ENCODE measurements at regions not wholly inside any gene's neighbourhood (a gene's known extent, or its start where the extent isn't known, plus 50 kb on each side); places are given as distances from the start of the nearest gene placed in this dataset.

DNA sequence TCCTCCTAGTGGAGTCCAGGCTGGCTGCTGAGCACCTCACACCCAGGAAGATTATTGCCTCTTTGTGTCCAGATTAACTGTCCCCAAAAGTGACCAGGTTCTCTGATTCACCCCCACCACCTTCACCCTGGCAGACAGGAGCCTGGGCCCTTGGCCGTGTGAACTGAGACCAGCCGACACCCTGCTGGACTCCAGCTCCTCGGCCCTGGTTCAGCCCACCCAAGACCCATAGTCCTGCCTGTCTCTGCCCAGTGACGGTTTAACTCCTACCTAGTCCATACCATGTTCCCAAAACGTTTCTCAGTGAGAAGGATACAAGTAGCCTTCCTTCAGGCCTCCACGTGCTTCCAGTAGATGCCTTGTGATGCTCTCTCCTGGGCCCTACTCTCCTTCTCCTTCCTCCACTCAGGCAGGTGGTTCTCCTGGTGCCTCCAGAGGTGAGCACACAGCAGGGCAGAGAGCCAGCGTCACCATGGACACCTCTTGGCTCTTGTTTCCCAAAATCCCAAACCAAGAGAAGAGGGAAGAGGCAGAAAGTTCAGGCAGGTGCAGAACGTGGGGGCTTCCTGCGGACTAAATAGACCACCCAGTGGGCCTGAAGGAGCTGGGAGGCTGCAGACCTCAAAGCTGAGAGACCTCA lies 134.4 kb upstream of the CST7 start:
- DNase-seq (ENCODE audit: low spot score in 2 of 2) = no peak
- Histone ChIP-seq H3K9me3 (no peaks in the 10 kb centered on the region), H3K27ac (no peak overlapping the region), H3K36me3 (no peaks in the 10 kb centered on the region), H3K27me3 (no peaks in the 10 kb centered on the region), H3K4me3 (no peak overlapping the region), H3K4me1 (no peaks in the 10 kb centered on the region)
- TF ChIP-seq, protein P1, sequence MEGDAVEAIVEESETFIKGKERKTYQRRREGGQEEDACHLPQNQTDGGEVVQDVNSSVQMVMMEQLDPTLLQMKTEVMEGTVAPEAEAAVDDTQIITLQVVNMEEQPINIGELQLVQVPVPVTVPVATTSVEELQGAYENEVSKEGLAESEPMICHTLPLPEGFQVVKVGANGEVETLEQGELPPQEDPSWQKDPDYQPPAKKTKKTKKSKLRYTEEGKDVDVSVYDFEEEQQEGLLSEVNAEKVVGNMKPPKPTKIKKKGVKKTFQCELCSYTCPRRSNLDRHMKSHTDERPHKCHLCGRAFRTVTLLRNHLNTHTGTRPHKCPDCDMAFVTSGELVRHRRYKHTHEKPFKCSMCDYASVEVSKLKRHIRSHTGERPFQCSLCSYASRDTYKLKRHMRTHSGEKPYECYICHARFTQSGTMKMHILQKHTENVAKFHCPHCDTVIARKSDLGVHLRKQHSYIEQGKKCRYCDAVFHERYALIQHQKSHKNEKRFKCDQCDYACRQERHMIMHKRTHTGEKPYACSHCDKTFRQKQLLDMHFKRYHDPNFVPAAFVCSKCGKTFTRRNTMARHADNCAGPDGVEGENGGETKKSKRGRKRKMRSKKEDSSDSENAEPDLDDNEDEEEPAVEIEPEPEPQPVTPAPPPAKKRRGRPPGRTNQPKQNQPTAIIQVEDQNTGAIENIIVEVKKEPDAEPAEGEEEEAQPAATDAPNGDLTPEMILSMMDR (IDR thresholded peaks at IDR 0.05) = no peak
- intact Hi-C loops (cut with DNase I) = no loop called here

DNA sequence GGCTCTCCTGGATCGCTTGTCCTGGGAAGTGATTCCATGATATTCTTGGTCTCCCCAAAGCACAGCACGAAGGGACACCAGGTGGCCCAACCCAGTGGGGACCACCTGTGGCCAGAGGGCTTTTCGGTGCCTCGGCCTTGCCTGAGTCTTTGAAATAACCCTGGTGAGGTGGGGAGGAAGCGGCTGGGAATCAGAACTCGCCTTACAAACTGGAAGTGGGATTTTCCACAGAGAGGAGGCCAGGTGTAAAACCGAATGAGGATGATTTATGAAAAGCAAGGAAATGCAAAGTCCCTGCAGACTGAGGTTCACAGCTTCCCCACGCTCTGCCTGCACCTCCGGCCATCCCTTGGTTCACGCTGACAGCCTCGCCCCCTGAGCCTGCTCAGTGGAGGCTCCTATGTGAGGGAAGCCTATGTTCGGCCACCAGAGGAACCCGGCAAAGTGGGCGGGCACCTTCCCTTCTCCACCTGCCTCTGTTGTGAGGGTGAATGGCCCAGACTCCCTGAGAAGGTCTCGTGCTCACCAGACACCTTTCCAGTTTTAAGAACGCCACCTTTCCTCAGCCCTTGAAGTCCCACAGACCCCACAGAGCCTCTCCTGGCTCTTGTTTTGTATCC lies 133.8 kb upstream of the CST7 start:
- TF ChIP-seq, protein P1 (IDR thresholded peaks at IDR 0.05) = no peak
- Histone ChIP-seq H3K27me3 (no peaks in the 10 kb centered on the region), H3K36me3 (no peaks in the 10 kb centered on the region), H3K4me3 (no peak overlapping the region), H3K27ac (no peak overlapping the region), H3K4me1 (no peaks in the 10 kb centered on the region), H3K9me3 (no peaks in the 10 kb centered on the region)
- DNase-seq (ENCODE audit: low spot score in 2 of 2) = no peak
- intact Hi-C loops (cut with DNase I) = no loop called here

DNA sequence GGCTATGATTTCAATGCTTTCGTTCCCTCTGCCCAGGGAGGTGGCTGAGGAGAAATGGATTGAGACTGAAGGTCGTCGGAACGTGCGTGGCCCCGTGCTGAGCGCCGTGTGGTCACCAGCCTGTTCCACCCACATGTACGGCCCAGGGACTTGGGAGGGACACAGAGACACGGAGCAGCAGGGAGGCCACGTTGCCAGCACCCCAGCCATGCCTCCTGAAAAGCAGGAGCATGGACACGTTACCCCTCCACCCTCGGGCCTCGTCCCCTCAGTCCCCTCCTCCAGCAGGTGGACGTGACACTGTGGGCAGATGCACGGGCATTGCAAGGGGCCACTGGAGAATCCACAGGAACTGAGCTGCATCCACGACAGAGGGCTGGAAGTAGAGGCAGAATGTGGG lies 133.1 kb upstream of the CST7 start:
- intact Hi-C loops (cut with DNase I) = no loop called here
- Histone ChIP-seq H3K36me3 (no peaks in the 10 kb centered on the region), H3K4me3 (no peak overlapping the region), H3K27me3 (no peaks in the 10 kb centered on the region), H3K4me1 (no peaks in the 10 kb centered on the region), H3K27ac (no peak overlapping the region), H3K9me3 (no peaks in the 10 kb centered on the region)
- DNase-seq (ENCODE audit: low spot score in 2 of 2) = no peak
- TF ChIP-seq, protein P1 (IDR thresholded peaks at IDR 0.05) = no peak

DNA sequence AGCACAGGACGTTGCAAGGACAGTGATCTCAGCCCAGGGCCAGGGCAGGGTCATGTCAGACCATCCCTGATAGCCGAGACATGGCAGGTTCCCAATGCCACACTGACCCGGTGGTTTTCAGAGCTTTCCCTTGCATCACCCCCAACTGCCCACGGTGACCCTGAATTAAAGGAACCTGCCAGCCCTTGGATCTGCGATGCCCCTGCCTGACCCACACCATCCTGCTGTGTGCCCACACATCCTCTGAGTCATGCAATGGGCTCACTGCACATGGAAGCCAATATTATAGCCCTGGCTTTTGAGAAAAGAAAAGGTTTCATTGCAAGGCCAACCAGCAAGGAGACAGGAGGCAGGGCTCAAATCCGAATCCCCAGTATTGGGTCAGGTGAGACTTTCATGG lies 132.6 kb upstream of the CST7 start:
- Histone ChIP-seq H3K36me3 (no peaks in the 10 kb centered on the region), H3K27ac (no peak overlapping the region), H3K27me3 (no peaks in the 10 kb centered on the region), H3K4me3 (no peak overlapping the region), H3K4me1 (no peaks in the 10 kb centered on the region), H3K9me3 (no peaks in the 10 kb centered on the region)
- intact Hi-C loops (cut with DNase I) = no loop called here
- TF ChIP-seq, protein P1 (IDR thresholded peaks at IDR 0.05) = no peak
- DNase-seq (ENCODE audit: low spot score in 2 of 2) = no peak

DNA sequence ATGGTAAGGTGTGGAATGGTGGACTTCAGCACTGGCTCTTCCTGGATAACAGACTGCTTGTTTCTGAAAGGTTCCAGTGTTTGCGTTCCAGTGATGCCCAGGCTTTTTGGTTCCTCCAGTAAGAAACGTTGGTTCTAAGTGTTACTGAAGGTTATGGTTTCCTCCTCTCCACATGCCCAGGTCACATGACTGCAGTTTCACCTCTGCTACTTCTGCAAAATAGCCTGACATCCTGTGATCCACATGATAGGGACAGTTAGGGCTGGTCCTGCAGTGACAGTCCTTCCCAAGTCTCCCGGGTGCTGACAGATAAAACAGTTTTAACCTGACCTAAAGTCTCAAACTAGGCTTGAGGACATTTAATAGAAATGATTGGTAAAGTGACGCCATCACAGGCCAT lies 132.2 kb upstream of the CST7 start:
- H3K27me3 ChIP-seq = no peaks in the 10 kb centered on the region
- intact Hi-C loops (cut with DNase I) = no loop called here
- no peaks in the 10 kb centered on the region for H3K36me3 ChIP-seq
- no peaks in the 10 kb centered on the region for H3K4me1 ChIP-seq
- H3K4me3 ChIP-seq = no peak overlapping the region
- no peaks in the 10 kb centered on the region for H3K9me3 ChIP-seq
- TF ChIP-seq, protein P1 (IDR thresholded peaks at IDR 0.05) = no peak
- no peak for DNase-seq (ENCODE audit: low spot score in 2 of 2)
- no peak overlapping the region for H3K27ac ChIP-seq
